H1 (cell line): ENCODE measurements at regions not wholly inside any gene's neighbourhood (a gene's known extent, or its start where the extent isn't known, plus 50 kb on each side); places are given as distances from the start of the nearest gene placed in this dataset.

Experiments used
- CTCF ChIA-PET: fragments of 300-600 bp; sonication (Branson Sonifier 250); formaldehyde crosslinking; loops from one replicate; lab custom pipeline; 2021; ENCODE audit not compliant: partially characterized antibody; lab: Charles Lee
- POLR2A ChIA-PET: fragments of 300-600 bp; sonication (Branson Sonifier 250); formaldehyde crosslinking; loops from one replicate; lab custom pipeline; 2021; ENCODE audit warnings: inconsistent platforms; ENCODE audit not compliant: partially characterized antibody; lab: Charles Lee
- DNase-seq, 2 experiments: peaks; one replicate each; pipeline versions ENCODE4 v3.0.0 to v3.0.0-alpha.2; 2010 to 2022; ENCODE audit warnings: low spot score in 2 of 2, low read depth in 1 of 2, mixed read lengths in 1 of 2
- FAIRE-seq: peaks from 2 replicates; lab custom pipeline; 2011; peaks lifted over from hg19 to GRCh38; lab: Jason Lieb, UNC
- H2AFZ ChIP-seq: 2 replicates; pipeline ENCODE4 v1.8.1; 2012; ENCODE audit warnings: low read length, inconsistent platforms
- H2AK5ac ChIP-seq: 2 replicates; pipeline ENCODE4 v1.6.1; 2013; ENCODE audit warnings: low read depth, low read length
- H2BK120ac ChIP-seq: replicated peaks from 2 replicates; pipeline ENCODE3; 2013; ENCODE audit warnings: low read depth, low read length, inconsistent platforms
- H2BK12ac ChIP-seq: 2 replicates; pipeline ENCODE4 v1.6.1; 2013; ENCODE audit warnings: low read depth, low read length
- H2BK15ac ChIP-seq: 2 replicates; pipeline ENCODE4 v1.6.1; 2013; ENCODE audit warnings: low read length
- H2BK20ac ChIP-seq: 2 replicates; pipeline ENCODE4 v1.6.1; 2013; ENCODE audit warnings: low read length
- H2BK5ac ChIP-seq: 2 replicates; pipeline ENCODE4 v1.6.1; 2013; ENCODE audit warnings: low read depth, low read length
- H3K14ac ChIP-seq: 2 replicates; pipeline ENCODE4 v1.6.1; 2013; ENCODE audit warnings: inconsistent platforms; ENCODE audit not compliant: insufficient read length
- H3K18ac ChIP-seq: 2 replicates; pipeline ENCODE4 v1.6.1; 2013; ENCODE audit warnings: low read length; ENCODE audit errors: extremely low read depth
- H3K23ac ChIP-seq: 2 replicates; pipeline ENCODE4 v1.6.1; 2013; ENCODE audit warnings: inconsistent platforms; ENCODE audit not compliant: insufficient read length
- H3K23me2 ChIP-seq: 2 replicates; pipeline ENCODE4 v1.6.1; 2013; ENCODE audit warnings: low read depth, low read length
- H3K27ac ChIP-seq: 2 replicates; pipeline ENCODE4 v1.6.1; 2011; ENCODE audit warnings: low read depth, low read length, inconsistent platforms
- H3K27me3 ChIP-seq, 4 experiments: replicated peaks in 1 of 4; 1 replicate in 1 of 4; 2 replicates in 3 of 4; pipeline versions ENCODE4 v1.6.1 to v1.8.1; 2011 to 2013; ENCODE audit warnings: low read length in 3 of 4, mild to moderate bottlenecking in 3 of 4, inconsistent platforms in 2 of 4, mixed read lengths in 2 of 4, moderate library complexity in 1 of 4; ENCODE audit not compliant: control insufficient read depth in 3 of 4, insufficient read depth in 3 of 4; ENCODE audit errors: extremely low read depth in 1 of 4
- H3K36me3 ChIP-seq, 4 experiments: 2 replicates each; pipeline versions ENCODE4 v1.6.1 to v1.8.1; 2011 to 2013; ENCODE audit warnings: mild to moderate bottlenecking in 4 of 4, low read length in 3 of 4, moderate library complexity in 2 of 4, control low read depth in 1 of 4, inconsistent platforms in 1 of 4; ENCODE audit not compliant: insufficient read depth in 4 of 4, control insufficient read depth in 2 of 4
- H3K4ac ChIP-seq: replicated peaks from 2 replicates; pipeline ENCODE3; 2013; ENCODE audit warnings: low read length, low read depth, mixed read lengths, inconsistent platforms; ENCODE audit not compliant: insufficient read length
- H3K4me1 ChIP-seq, 4 experiments: replicated peaks in 1 of 4; 1 replicate in 1 of 4; 2 replicates in 3 of 4; pipeline versions ENCODE4 v1.6.1 to v1.8.1; 2011 to 2013; ENCODE audit warnings: low read length in 3 of 4, inconsistent platforms in 2 of 4, mixed read lengths in 1 of 4; ENCODE audit not compliant: insufficient read depth in 4 of 4, control insufficient read depth in 3 of 4
- H3K4me2 ChIP-seq, 2 experiments: 2 replicates each; pipeline versions ENCODE4 v1.6.1 to v1.8.1; 2011 to 2013; ENCODE audit warnings: low read depth in 2 of 2, low read length in 2 of 2, control low read depth in 1 of 2, inconsistent platforms in 1 of 2, mild to moderate bottlenecking in 1 of 2; ENCODE audit not compliant: insufficient read depth in 1 of 2
- H3K4me3 ChIP-seq, 4 experiments: fragments of 200-600, 300-600 bp in 1 of 4; sonication (generic), shearing (Covaris generic), sonication (Bioruptor Twin) in 1 of 4; 2 replicates each; pipeline versions ENCODE4 v1.5.1 to v1.8.1; 2011 to 2016; ENCODE audit warnings: low read length in 4 of 4, low read depth in 3 of 4, control low read depth in 2 of 4, inconsistent platforms in 2 of 4, mild to moderate bottlenecking in 2 of 4, mixed read lengths in 1 of 4, moderate library complexity in 1 of 4; ENCODE audit not compliant: insufficient read depth in 2 of 4; ENCODE audit errors: extremely low read depth in 1 of 4
- H3K56ac ChIP-seq: replicated peaks from 2 replicates; pipeline ENCODE3; 2013; ENCODE audit warnings: low read depth, mild to moderate bottlenecking, mixed read lengths, low read length, inconsistent platforms; ENCODE audit not compliant: insufficient read length
- H3K79me1 ChIP-seq: 2 replicates; pipeline ENCODE4 v1.6.1; 2013; ENCODE audit warnings: low read depth, low read length, control low read depth
- H3K79me2 ChIP-seq, 2 experiments: 2 replicates each; pipeline versions ENCODE4 v1.6.1 to v1.8.1; 2012 to 2013; ENCODE audit warnings: low read length in 2 of 2, mild to moderate bottlenecking in 2 of 2, inconsistent platforms in 1 of 2; ENCODE audit not compliant: insufficient read depth in 2 of 2, control insufficient read depth in 1 of 2
- H3K9ac ChIP-seq, 4 experiments: replicated peaks in 1 of 4; 1 replicate in 1 of 4; 2 replicates in 3 of 4; pipeline versions ENCODE4 v1.6.1 to v1.8.1; 2011 to 2013; ENCODE audit warnings: low read depth in 3 of 4, low read length in 3 of 4, control low read depth in 2 of 4, mild to moderate bottlenecking in 2 of 4, moderate library complexity in 2 of 4, inconsistent platforms in 1 of 4; ENCODE audit errors: extremely low read depth in 1 of 4
- H3K9me3 ChIP-seq, 2 experiments: 2 replicates each; pipeline versions ENCODE4 v1.6.1 to v1.8.1; 2012 to 2013; ENCODE audit warnings: mild to moderate bottlenecking in 2 of 2, moderate library complexity in 2 of 2, control low read depth in 1 of 2, inconsistent platforms in 1 of 2, low read depth in 1 of 2, low read length in 1 of 2, mixed read lengths in 1 of 2; ENCODE audit not compliant: insufficient read depth in 2 of 2
- H4K20me1 ChIP-seq, 2 experiments: replicated peaks in 1 of 2; 2 replicates each; pipeline versions ENCODE3 to v1.8.1; 2011 to 2013; ENCODE audit warnings: inconsistent platforms in 2 of 2, low read length in 2 of 2, mild to moderate bottlenecking in 1 of 2; ENCODE audit not compliant: insufficient read depth in 2 of 2, control insufficient read depth in 1 of 2
- H4K5ac ChIP-seq: 2 replicates; pipeline ENCODE4 v1.6.1; 2013; ENCODE audit warnings: low read length, low read depth, mixed read lengths, inconsistent platforms; ENCODE audit not compliant: insufficient read length
- H4K8ac ChIP-seq: 2 replicates; pipeline ENCODE4 v1.8.0; 2013; ENCODE audit warnings: mild to moderate bottlenecking, moderate library complexity, low read length, inconsistent platforms; ENCODE audit not compliant: insufficient read depth; ENCODE audit errors: extremely low read depth
- H4K91ac ChIP-seq: replicated peaks from 2 replicates; pipeline ENCODE3; 2013; ENCODE audit warnings: low read length, mixed read lengths, inconsistent platforms; ENCODE audit not compliant: insufficient read length
- ASH2L ChIP-seq: fragments of 200-600, 300-600 bp; sonication (generic); IDR thresholded peaks from one replicate; pipeline ENCODE4 v1.7.1; 2017; ENCODE audit warnings: low read length
- WGBS, 2 experiments: shearing (Covaris generic) in 1 of 2; methylation state at CpG; one replicate each; pipeline versions ENCODE4 v1.1.6 to v1.1.7; 2013 to 2015; ENCODE audit warnings: low lambda C conversion rate in 2 of 2, mixed read lengths in 2 of 2, inconsistent platforms in 1 of 2, low coverage in 1 of 2, missing lambda C conversion rate in 1 of 2; ENCODE audit not compliant: insufficient replicate concordance in 2 of 2, insufficient coverage in 1 of 2, insufficient read length in 1 of 2; ENCODE audit errors: extremely low coverage in 1 of 2, missing lambda C conversion rate in 1 of 2; 5-methylcytosine and 5-hydroxymethylcytosine counted together

DNA sequence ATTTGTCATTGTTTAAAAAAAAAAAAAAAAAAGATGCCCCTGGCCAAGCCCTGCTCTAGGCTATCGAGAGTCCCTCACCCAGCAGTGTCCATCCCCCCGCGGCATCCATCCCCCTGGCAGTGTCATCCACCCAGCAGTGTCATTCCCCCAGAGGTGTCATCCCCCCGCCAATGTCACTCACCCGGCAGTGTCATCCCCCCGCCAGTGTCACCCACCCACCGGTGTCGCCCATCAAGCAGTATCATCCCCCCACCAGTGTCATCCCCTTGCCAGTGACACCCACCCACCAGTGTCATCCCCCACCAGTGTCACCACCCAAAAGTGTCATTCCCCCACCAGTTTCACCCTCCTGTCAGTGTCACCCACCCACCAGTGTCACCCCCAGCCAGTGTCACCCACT lies 99.3 kb upstream of the PRR20G start:
- H3K18ac ChIP-seq = no peak overlapping the region
- no peak overlapping the region for H3K27ac ChIP-seq
- no peak overlapping the region for H2AK5ac ChIP-seq
- no peak overlapping the region for H4K5ac ChIP-seq
- ChIA-PET CTCF (no interaction called here), POLR2A (no interaction called here)
- no peak for FAIRE-seq
- H3K79me1 ChIP-seq = no peaks in the 10 kb centered on the region
- H3K14ac ChIP-seq = no peak overlapping the region
- H3K4me1 ChIP-seq = no peaks in the 10 kb centered on the region; a peak in 1 of 7 replicates
- no peak overlapping the region for H3K4ac ChIP-seq
- no peak overlapping the region for H2BK5ac ChIP-seq
- no peaks in the 10 kb centered on the region for H3K9me3 ChIP-seq
- H2BK15ac ChIP-seq = no peak overlapping the region
- no peaks in the 10 kb centered on the region for H3K79me2 ChIP-seq
- TF ChIP-seq ASH2L = no peak
- TF ChIP-seq, all 59 proteins: peak for 0
- no peak overlapping the region for H2AFZ ChIP-seq
- H3K4me3 ChIP-seq = no peak overlapping the region
- no peak overlapping the region for H4K8ac ChIP-seq
- no peak overlapping the region for H2BK120ac ChIP-seq
- H3K23ac ChIP-seq = no peak overlapping the region
- H3K9ac ChIP-seq = no peak overlapping the region
- H2BK20ac ChIP-seq = no peak overlapping the region
- no peak overlapping the region for H3K56ac ChIP-seq
- H3K23me2 ChIP-seq = no peaks in the 10 kb centered on the region
- no peak overlapping the region for H2BK12ac ChIP-seq
- H3K27me3 ChIP-seq = no peaks in the 10 kb centered on the region
- no CpG with 5 or more reads among the region's 8 CpGs for WGBS, 2 experiments
- H4K91ac ChIP-seq = no peak overlapping the region
- no peak overlapping the region for H3K4me2 ChIP-seq
- H4K20me1 ChIP-seq = no peaks in the 10 kb centered on the region
- DNase-seq = no peak
- no peaks in the 10 kb centered on the region for H3K36me3 ChIP-seq
